Erythroblast (primary cell): ENCODE measurements at regions not wholly inside any gene's neighbourhood (a gene's known extent, or its start where the extent isn't known, plus 50 kb on each side); places are given as distances from the start of the nearest gene placed in this dataset.

ENCODE experiments used
- GATA1 ChIP-seq: IDR thresholded peaks from 2 replicates; pipeline ENCODE4 v1.6.1; 2011; ENCODE audit warnings: low read depth, mild to moderate bottlenecking, control low read depth, low read length, moderate library complexity
- POLR2A ChIP-seq: IDR thresholded peaks from 2 replicates; pipeline ENCODE4 v1.6.1; 2011; ENCODE audit warnings: mild to moderate bottlenecking, low read length

DNA sequence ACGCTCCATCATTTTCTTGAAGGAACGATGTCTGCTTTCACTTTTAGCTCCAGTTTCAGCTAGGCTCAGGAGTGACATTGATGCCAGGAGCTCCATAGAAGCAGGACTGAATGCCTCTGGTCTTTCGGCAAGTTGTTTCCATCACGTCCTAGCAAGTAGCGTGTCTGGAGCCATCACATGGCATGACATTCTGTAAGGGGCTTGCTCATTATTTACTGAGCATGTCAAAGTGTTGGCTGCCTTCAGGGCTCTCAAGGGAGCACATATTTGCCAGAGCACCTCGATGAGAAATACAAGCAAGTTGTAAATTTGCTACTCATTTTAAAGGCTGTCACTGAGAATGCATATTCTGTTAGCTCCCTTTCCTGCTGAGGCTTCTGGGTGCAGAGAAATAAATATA lies 131.0 kb upstream of the ITGB1 start:
- TF ChIP-seq POLR2A, result no peak
- no peak for TF ChIP-seq GATA1
